ENCODE measurements at regions not wholly inside any gene's neighbourhood (a gene's known extent, or its start where the extent isn't known, plus 50 kb on each side); places are given as distances from the start of the nearest gene placed in this dataset.
"Not testable (repeated sequence)": the region's sequence is repeated elsewhere in the genome, so short reads cannot be mapped to it uniquely, and the experiment has no call there.

DNA sequence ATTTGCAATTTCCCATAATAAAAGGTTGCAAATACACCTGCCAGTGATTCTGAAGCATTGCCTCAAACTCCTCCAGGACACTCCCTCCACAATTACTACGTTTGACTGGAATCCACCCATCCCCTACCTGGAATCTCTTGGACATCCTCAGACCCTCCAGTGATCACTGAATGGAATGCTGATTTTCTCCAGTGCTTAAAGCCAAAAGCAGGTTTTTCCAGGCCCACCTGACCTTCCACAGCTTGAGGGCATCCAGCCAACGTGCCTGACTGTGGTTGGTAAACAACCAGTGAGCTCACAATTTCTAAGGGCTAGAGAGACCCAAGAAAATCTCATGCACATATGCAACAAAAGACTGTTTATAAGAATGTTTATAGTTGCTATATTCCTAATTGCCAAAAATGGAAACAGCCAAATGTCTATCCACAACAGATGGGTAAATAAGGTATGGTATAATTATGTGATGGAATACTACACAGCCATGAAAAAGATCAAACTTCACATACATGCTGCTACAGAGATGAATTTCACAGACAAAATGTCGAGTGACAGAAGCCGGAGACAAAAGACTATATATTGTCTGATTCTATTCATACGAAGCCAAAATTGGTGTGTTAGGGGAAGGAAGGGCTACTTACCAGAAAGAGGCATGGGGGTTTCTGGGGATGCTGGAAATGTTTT lies 147.1 kb upstream of the RREB1 start:
- DNase-seq: no peak

DNA sequence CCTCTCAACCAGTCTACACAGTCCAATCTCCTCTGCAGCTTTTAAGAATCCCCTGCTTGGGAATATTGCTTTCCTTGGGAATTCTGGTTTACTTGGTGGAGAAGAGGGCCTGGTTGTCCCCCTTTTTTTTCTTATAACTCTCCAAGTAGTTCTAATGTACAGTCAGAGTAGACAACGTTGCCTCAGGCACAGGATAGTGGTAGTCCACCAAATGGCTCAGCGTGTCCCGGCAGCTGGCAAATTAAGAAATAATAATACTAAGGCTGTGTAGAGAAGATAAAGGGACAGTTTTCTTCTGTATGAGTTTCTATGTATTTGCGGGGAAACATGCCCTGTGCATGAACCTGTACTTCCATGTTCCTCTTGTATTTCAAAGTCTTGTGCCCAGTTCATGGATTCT lies 145.7 kb upstream of the RREB1 start:
- DNase-seq: no peak

DNA sequence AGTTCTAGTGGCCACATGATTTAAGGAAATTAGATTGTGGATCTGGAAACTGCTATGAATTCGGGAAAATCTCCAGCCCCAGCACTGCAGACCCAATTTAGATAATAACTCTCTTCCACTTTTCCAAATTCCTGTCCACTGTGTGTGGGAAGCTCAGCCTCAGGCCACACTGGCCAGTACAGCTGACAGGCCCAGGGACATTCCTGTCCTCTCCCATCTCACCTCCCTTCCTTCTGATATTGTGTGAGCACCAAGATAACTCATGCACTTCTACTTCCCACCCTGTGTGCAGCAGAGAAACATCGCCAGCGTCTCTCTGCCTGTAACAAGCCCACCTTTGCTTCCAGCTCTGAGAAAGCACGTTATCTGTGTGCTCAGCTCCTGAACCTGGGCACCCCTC lies 145.1 kb upstream of the RREB1 start:
- DNase-seq: no peak

DNA sequence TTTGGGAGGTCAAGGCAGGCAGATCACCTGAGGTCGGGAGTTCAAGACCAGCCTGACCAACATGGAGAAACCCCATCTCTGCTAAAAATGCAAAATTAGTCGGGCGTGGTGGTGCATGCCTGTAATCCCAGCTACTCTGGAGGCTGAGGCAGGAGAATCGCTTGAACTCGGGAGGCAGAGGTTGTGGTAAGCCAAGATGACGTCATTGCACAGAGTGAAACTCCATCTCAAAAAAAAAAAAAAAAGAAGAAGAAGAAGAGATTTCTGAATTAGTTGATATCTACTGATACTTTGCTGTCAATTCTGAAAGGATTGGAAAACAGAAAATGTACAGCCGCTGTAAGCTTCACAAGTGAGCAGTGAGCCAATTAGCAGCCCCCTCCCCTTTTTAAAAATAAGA lies 144.4 kb upstream of the RREB1 start:
- not testable (repeated sequence) for DNase-seq

DNA sequence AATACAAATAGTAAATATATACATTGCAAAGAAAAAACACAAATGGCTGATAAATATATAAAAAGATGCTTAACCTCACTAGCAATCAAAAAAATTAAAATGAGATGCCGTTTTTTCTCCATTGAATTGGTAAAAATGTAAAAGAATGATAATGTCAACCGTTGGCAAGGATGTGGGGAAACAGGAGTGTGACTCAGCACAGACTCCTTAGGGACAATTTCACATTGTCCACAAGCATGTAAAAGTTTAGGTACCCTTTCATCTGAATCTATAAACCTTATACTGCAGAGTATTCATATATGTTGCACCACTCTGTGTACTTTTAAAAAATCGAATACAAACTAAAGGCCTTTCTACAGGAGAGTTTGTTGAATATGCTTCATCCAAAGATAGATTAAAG lies 143.1 kb upstream of the RREB1 start:
- DNase-seq: no peak

DNA sequence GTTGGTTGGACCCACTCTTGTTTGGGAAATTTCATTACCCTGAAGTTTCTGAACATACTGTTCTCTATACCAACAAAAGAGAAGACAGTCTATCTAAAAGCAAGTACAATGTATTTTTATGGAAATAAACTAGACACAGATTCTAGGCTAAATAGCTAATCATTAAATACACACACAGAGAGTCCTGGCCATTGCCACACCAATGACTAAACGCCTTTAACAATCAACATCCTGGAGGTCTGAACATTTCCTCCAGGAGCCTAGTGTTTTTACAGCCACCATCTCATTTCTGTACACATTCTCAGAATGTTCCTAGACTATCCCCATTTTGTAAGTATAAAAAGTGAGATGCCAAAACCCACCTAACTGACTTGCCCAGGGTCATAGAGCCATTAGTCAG lies 141.6 kb upstream of the RREB1 start:
- no peak for DNase-seq

DNA sequence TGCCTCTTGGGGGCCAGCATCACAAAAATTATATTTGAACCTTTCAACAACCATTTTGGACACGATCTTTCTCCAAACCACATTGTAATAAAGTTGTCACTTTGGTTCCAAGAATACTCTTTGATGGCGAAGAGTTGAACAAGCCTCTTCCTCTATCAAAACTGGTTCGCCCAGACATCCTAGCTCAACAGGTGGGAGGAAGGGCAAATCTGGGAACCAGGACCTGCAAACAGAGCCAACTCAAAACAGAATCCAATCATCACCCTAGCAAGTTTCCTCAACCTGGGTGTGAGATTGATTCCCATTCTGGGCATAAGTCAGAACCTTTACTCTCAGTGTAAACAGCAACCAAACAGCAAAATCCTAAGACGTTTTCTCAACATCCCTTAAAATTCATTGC lies 141.2 kb upstream of the RREB1 start:
- no peak for DNase-seq

DNA sequence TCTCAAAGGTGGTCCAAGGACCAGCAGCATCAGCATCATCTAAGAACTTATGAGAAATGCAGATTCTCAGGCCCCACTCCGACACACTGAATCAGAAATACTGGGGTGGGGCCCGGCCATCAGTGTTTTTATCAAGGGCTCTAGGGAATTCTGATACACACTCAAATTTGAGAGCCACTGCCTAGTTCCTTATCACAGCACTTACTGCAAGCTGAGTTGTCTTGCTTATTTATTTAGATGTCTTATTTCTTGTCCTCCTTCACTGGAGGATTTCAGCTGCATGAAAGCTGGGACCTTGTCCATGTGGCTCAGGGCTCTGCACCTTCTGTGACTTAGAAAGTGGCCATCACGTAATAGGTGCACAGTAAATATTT lies 139.4 kb upstream of the RREB1 start:
- no peak for DNase-seq

DNA sequence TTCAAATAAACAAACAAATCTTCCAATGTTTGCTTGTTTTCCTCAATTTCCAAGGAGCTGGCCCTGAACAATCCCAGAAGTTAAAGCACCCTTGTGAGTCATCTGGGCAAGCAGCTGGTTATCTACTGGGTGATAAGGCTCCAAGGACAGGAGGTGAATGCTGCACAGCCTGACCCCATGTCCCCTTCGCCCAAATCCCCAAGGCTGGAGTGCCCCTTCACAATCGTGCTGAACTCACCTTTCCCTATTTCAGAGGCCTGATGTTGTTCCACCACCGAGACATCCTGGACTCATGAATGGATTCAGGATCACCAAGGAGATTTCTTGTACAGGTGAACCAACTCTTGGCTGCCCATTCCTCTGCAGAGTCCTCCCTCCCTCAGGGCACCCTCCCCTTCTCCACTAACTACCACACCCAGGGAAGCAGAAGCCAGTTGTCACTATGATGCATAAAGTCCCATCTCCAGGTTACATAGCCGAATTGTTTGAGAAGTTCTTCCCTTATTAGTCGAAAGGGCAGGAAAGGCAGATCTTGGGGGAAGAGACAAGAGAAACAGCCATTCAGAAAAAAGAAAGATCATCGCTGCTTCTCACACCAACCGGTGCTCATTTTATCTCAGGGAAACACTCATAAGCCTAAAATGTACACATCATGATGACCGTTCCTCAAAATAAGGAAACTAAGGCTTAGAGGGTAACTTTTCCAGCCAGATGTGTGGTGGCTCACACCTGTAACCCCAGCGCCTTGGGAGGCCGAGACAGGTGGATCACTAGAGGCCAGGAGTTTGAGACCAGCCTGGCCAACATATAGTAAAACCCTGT lies 138.8 kb upstream of the RREB1 start:
- DNase-seq: no peak

DNA sequence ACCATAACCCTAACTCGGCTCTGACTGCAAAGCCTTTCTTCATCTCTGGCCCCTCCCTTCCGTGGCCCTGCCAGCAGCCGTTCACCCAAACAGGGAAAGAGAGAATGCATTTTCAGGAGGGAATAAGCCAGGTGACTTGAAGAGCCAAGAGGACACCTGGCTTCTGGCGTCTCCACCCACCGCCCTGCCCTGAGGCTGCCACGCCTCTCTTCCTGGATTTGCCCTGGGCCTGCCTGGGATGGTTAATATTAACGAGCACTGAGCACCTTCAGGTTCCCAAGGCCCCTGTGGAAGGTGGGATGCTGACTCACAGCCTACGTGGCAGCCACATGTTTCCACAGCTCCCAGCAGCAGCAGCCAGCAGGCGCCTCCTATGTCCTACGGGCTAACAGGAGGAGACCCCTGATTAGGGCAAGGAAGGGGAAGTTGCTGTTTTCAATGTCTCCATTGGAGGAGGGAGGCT lies 138.0 kb upstream of the RREB1 start:
- DNase-seq: no peak

DNA sequence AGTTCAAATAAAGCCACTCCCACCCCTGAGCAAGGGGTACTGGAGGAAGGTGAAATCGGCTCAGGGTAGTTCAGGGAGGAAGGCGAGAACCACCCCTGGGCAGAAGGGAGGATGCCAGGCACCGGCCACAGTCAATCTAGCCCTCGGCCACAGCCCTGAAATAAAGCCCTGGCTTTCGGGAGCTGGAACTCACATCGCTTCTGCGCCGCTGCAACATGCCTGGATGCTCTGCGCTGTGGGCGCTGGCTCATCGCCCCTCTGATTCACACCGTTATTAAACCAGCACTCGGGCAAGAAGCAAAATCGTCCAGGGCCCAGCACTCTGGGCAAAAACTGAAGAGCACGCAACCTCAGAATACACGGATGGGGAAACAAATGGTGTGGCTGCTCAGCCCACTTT lies 136.9 kb upstream of the RREB1 start:
- DNase-seq: no peak

DNA sequence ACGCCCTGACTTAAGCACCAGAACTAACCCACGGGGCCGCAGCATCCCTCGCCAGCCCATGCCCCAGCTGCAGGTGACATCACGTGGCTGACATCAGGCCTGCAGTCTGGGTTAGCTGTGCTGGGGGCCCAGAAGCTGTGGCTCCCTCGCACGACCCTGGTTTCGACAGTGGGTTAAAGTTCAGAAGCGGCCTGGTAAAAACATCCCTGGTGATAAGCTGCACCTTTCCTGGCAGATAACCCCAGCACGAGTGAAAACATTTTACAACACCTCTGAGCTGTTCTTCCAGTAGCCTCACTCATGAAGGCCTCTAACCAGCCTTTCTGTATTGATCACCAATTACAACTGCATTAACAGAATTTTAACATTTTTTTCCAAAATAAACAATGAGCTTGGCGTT lies 136.4 kb upstream of the RREB1 start:
- no peak for DNase-seq

DNA sequence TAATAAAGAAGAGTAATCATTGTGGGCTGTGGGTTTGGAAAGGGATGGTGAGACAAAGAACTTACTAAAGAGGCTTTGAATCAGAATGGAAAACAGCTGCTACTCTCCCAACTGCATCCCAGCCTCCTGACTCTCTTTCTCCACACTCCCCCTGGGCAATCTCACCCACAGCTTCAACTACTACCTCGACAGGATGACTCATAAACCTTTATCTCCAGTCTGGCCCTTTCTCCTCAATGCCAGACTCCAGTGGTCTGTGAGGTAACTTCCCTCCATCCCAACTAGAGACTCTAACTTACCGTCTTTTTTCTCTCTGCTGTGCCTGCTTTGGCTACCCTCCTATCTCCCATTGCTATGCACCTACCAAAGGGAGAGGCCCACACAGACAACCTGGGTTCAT lies 135.3 kb upstream of the RREB1 start:
- no peak for DNase-seq

DNA sequence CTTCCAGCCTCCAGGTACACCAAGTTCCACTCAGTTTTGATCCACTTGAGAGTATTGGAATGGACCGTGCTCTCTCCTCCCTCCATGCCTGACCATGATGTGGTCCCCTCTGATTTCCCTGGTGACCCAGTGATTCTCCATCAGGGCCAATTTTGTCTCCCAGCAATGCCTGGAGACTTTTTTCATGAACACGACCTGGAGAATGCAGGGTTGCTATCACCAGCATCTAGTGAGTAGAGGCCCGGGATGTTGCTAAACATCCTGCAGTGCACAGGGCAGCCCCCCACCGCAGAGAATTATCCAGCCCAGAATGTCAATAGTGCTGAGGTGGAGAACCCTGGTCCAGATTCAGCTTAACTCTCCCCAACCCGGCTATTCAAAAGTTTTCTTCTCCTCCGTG lies 134.0 kb upstream of the RREB1 start:
- DNase-seq: no peak

DNA sequence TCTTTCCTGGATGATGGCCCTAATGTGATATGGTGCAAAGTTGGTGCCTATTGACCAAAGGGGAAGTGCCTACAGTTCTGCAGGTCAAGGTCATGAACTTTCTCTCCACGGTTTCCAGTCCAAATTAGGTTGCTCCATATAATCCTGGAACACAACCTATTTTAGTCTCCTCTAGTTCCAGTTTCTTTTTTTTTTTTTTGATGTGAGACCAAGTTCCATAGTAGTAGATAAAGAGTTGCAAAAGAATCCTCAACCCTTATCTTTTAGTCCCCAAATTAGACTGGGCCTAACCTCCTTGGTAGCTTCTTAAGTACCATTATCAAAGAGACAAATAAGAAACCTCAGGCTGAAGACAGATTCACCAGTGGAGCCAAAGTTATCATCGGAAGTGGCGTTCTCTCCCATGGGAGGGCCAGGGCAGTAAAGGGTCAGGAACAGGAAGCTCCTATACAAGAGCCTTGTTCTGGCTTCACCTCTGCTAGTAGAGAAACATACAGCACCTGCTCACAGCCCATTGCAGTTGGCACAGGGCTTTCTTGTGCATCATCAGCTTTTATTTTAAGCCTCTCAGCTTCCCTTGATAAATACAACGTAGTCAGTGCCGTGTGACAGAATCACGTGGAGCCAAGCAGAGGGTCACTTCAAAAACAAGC lies 132.2 kb upstream of the RREB1 start:
- DNase-seq: no peak

DNA sequence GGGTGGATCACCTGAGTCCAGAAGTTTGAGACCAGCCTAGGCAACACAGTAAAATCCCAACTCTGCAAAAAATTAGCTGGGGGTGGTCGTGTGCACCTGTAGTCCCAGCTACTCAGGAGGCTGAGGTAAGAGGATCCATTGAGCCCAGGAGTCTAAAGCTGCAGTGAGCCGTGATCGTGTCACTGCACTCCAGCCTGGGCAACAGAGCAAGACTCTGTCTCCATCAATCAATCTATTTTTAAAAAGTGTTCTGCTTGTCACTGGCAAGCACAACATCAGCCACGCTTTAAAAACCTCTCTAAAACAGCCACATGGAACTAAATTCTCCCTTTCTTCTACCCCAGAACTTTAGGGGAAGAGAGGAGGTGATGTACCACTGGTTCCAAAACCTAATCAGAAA lies 131.6 kb upstream of the RREB1 start:
- no peak for DNase-seq

DNA sequence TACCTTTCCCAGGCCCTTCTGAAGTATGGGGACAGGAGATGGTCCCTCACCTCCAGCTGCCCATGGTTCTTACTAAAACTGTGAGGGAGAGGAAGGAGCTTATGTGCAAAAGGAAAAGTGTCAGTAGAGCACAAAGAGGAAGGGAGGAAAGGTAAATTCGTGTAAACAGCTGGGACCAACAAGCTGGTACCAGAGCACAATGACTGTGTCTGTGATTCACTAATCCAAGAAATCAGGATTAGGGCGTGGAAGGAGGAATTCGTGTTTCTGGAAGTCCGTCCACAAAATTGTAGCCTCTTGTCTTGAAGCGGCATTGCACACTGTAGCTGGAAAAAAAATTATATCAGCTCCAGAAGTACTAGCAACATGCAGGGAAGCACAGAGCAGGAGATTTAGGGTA lies 129.0 kb upstream of the RREB1 start:
- DNase-seq: no peak

DNA sequence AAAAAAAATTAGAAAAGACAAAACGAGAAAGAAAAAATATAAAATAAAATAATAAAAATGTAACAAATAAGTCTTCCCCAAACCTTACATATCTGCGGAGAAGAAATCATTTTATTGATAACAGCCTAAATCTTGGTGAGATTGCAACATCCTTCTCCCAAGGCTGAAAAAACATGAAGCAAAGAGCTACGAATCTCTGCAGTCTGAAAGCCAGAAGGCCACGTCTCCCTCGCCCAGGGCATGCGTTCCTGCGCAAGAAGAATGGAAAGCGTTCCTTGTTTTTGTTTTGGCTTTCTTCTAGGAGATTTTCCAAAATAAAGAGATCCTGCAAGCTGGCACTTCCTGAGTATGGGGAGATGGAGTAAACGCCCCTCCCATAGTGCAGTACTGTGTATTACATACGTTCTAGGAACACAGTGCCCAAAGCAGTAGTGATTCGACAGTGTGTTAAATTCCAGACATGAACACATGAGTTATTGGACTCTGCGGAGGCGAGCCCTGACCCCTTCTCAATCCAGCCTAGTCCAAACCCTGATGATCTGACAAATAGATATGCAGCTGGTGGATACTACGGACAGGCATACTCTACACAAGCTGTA lies 126.7 kb upstream of the RREB1 start:
- DNase-seq: no peak

DNA sequence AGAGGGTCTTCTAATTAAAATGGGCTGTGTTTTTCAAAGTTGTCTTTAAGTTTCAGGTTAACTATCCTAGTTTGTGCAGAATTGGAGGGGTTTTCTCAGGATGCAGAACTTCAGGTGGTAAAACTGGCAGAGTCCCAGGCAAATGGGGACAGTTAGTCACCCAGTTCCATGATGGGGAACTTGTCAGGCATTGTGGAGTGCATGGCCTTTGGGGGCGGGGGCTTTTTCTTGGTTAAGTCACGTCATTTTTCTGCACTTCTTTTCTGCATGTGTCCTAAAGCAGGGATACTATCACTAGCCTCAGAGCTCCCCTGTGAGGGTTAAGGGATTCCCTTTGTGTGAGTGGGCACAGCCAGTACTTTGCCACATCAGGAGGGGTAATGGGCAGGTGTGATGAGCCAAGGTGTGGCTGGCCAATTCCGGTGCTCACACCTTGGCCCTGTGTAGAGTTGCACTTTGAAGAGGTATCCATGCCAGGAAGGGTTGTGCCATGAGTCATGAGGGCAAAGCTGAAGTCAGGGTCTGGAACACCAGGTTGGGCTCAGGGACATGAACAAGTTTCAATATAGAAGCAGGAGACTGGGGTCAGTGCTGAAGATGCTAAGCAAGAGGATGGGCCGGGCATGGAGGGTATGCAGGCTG lies 126.0 kb upstream of the RREB1 start:
- DNase-seq: no peak

DNA sequence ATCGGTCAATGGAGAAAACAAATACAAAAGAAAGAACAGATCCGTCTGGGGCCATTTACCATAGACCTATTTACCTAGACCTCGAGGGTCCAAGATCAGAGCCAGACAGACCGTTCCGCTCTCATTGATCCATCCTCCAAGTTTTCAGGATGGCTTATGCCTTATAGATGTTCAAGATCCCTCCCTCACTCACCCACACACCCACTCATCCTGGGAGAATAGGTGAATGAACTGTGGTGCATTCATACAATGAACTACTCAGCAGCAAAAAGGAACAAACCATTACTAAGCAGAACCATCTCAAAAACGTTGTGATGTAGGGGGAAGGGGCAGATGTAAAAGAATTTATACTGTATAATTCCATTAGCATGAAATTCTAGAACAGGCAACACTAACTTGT lies 125.1 kb upstream of the RREB1 start:
- DNase-seq: no peak

DNA sequence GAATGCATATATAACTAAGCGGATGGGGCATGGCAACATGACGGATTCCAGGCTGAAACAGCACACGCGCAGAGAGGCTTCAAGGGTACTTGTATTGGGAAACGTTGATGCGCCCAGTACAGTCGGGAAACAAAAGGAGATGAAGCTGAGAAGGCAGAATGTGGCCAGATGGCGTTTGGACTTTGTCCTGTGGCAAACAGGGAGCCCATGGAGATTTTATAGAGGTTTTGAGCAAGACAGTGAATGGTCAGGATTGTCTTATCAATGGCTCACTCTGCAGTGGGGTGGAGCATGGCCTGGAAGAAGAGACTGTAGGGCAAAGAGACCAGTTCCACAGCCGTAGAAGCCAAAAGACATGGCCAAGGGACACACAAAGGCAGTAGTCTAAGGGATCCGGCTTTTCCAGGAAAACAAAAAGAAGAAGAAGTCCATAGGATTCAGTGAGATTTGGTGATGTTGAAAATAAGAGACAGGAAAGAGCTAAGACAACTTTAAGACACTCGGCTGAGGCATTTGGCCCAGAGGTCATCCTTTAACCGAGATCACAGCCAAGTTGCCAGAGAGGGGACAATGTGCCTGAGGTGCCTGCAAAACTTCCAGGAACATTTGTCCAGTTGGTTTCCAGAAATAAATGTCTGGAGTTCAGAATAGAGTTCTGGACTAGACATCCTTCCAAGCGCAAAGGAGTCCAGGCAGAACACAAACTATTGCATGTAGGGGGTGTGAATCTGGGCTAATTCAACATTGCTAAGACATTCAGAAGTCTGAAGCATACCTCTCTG lies 123.0 kb upstream of the RREB1 start:
- no peak for DNase-seq

DNA sequence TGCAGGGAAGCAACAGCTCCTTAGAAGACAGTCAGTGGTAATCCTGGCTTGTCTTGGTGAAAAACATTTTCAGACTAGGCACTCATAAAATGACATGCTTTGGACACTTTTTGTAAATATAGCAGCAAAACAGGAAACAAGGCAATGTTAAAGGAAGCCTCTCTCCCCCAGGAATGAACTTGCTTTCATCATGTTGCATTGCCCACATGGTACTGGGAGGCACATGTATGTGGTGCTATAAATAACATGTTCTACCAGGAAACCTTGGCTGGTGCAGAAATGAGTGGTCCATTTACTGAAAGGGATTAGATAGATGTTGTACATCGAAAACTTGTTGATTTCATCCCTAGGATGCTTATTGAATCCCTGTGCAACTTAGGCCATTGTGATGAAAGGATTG lies 121.4 kb upstream of the RREB1 start:
- DNase-seq: no peak

DNA sequence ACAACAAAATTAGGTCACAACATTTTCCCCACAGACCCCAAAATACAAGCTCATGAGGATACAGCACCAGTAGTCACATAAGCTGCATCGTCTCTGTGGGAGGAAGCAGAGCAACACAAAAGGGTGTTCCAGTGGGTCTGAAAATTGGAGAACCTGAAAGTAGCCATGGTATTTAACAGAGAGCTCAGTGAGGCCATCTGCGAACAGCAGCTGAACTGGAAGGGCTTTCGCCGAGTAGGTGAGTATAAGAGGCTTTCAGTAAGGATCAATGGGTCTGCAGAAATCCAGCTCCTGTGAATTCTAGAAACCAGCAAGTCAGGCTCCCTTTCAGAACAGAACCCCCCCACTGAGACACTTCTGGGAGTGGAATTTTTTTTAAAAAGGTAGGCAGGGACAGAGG lies 120.0 kb upstream of the RREB1 start:
- DNase-seq: no peak

Data from stimulated activated naive CD4-positive, alpha-beta T cell treated with Interleukin-2 at 50 U/mL for 16 hours (primary cell).